ENCODE measurements at regions not wholly inside any gene's neighbourhood (a gene's known extent, or its start where the extent isn't known, plus 50 kb on each side); places are given as distances from the start of the nearest gene placed in this dataset.
A peak's percentile ranks its signal among the peaks of the same experiment; 100 is the strongest.

GRCh38 chr18:75141166-75141565 lies 67.8 kb downstream of the PTGR3 start:
- Histone ChIP-seq H3K27ac (no peak overlapping the region), H3K9me3 (peaks cover 0 to 7% of the 10 kb centered on the region in 2 donors), H3K4me3 (no peak overlapping the region), H3K4me1 (no peaks in the 10 kb centered on the region), H3K36me3 (no peaks in the 10 kb centered on the region), H3K27me3 (no peaks in the 10 kb centered on the region)
- TF ChIP-seq POLR2A (IDR thresholded peaks at IDR 0.05) (no peak), POLR2AphosphoS5 (IDR thresholded peaks at IDR 0.05) (no peak)
- no peak for DNase-seq (ENCODE audit: low spot score in 2 of 2)
- intact Hi-C loops (cut with DNase I; ENCODE audit: low total_unique reads), result no loop called here

DNA sequence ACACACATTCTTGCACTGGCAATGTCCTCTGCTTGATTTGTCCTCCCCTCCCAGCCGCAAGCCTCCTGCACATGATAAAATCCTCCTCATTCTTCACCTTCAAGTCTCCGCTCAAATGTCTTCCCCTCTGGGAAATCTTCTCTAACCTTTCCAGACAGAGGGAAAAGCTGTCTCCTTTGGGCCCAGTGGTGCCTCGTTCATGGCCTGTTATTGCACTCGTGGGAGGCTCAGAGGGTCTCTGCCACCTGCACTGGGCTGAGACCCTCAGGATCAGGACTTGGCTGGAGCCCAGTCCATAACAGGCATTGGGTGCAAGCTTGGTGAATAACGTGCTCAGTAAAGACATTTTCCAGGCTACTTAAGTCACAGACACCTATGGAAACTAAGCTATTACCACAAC lies 68.6 kb downstream of the PTGR3 start:
- Histone ChIP-seq H3K4me3 (no peak overlapping the region), H3K27ac (no peak overlapping the region), H3K36me3 (no peaks in the 10 kb centered on the region), H3K27me3 (no peaks in the 10 kb centered on the region), H3K9me3 (peaks cover 0 to 7% of the 10 kb centered on the region in 2 donors), H3K4me1 (no peaks in the 10 kb centered on the region)
- TF ChIP-seq POLR2A (IDR thresholded peaks at IDR 0.05) (no peak), POLR2AphosphoS5 (IDR thresholded peaks at IDR 0.05) (no peak)
- TF ChIP-seq, protein P1, sequence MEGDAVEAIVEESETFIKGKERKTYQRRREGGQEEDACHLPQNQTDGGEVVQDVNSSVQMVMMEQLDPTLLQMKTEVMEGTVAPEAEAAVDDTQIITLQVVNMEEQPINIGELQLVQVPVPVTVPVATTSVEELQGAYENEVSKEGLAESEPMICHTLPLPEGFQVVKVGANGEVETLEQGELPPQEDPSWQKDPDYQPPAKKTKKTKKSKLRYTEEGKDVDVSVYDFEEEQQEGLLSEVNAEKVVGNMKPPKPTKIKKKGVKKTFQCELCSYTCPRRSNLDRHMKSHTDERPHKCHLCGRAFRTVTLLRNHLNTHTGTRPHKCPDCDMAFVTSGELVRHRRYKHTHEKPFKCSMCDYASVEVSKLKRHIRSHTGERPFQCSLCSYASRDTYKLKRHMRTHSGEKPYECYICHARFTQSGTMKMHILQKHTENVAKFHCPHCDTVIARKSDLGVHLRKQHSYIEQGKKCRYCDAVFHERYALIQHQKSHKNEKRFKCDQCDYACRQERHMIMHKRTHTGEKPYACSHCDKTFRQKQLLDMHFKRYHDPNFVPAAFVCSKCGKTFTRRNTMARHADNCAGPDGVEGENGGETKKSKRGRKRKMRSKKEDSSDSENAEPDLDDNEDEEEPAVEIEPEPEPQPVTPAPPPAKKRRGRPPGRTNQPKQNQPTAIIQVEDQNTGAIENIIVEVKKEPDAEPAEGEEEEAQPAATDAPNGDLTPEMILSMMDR (IDR thresholded peaks at IDR 0.05), result no peak
- intact Hi-C loops (cut with DNase I; ENCODE audit: low total_unique reads), result no loop called here
- no peak for DNase-seq (ENCODE audit: low spot score in 2 of 2)

DNA sequence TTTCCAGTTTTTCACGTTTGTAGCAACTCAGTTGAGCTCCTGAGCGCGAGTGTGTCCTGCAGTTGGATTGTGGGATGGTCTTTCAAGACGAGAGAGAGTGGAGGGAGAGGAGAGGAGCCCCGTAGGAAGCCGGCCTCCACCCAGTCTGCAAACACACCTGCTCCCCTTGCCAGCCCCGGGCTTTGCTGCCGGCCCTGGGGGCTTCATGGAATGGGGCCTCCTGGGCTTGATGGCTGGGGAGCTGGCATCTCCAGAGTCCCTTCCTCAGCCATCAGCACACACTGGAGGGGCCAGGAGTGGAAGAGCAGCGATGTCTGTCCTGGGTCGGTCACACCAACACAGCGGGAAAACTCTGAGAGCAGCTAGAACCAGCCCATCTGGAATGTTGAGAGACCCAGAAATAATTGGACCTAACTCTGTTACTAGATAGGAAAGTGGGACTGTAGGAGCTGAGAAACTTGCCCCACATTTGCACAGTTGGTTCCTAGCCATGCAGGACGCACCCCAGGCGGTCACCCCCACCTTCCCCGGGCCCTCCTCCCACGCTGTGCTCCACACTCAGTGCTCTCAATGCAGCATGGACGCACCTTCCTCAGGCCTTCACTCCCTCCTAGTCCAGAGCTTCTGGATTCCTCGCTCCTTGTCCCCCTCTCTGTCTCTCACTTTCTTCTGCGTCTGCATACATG lies 69.6 kb downstream of the PTGR3 start:
- intact Hi-C loops (cut with DNase I; ENCODE audit: low total_unique reads), result no loop called here
- peak in 1 of 2 donors; percentile 4 for DNase-seq (ENCODE audit: low spot score in 2 of 2)
- Histone ChIP-seq H3K27ac (no peak overlapping the region), H3K9me3 (peaks cover 0 to 3% of the 10 kb centered on the region in 2 donors), H3K27me3 (no peaks in the 10 kb centered on the region), H3K36me3 (no peaks in the 10 kb centered on the region), H3K4me3 (no peak overlapping the region), H3K4me1 (no peaks in the 10 kb centered on the region)
- TF ChIP-seq POLR2A (IDR thresholded peaks at IDR 0.05), result no peak
- no peak for TF ChIP-seq POLR2AphosphoS5 (IDR thresholded peaks at IDR 0.05)
- TF ChIP-seq, protein P1 (IDR thresholded peaks at IDR 0.05), result no peak

GRCh38 chr18:75137346-75137877 lies 71.5 kb downstream of the PTGR3 start:
- H3K36me3 ChIP-seq, result no peaks in the 10 kb centered on the region
- no peak overlapping the region for H3K4me3 ChIP-seq
- H3K27me3 ChIP-seq, result no peaks in the 10 kb centered on the region
- no peaks in the 10 kb centered on the region for H3K9me3 ChIP-seq
- no peak overlapping the region for H3K27ac ChIP-seq
- TF ChIP-seq POLR2A (IDR thresholded peaks at IDR 0.05) (no peak), POLR2AphosphoS5 (IDR thresholded peaks at IDR 0.05) (no peak)
- H3K4me1 ChIP-seq, result no peaks in the 10 kb centered on the region
- intact Hi-C loops (cut with DNase I; ENCODE audit: low total_unique reads), result no loop called here
- no peak for DNase-seq (ENCODE audit: low spot score in 2 of 2)

- DNase-seq (ENCODE audit: low spot score in 2 of 2), result peak in 1 of 2 donors; percentile 7
- Histone ChIP-seq H3K36me3 (no peaks in the 10 kb centered on the region), H3K27me3 (no peaks in the 10 kb centered on the region), H3K4me3 (no peak overlapping the region), H3K27ac (no peak overlapping the region), H3K9me3 (no peaks in the 10 kb centered on the region), H3K4me1 (no peaks in the 10 kb centered on the region)
- intact Hi-C loops (cut with DNase I; ENCODE audit: low total_unique reads), result no loop called here
- TF ChIP-seq, protein P1 (IDR thresholded peaks at IDR 0.05), result no peak
- TF ChIP-seq POLR2AphosphoS5 (IDR thresholded peaks at IDR 0.05) (no peak), POLR2A (IDR thresholded peaks at IDR 0.05) (no peak)
Observed at GRCh38 chr18:75135158-75135725, 73.7 kb downstream of the PTGR3 start.

DNA sequence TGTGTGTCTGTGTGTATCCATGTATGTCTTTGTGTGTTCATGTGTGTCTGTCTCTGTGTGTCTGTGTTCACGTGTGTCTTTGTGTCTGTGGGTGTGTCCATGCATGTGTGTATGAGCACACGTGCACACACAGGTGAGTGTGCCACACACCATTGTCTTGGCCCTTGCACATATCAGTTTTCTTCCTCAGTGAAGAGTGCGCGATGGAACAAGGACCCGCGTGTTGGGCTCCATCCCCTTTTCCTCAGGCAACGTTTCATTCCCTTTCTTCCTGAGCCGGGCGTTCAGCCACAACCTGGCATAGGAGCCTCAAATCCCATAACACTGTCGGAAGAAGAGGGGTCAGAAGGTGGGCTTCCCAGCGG lies 74.3 kb downstream of the PTGR3 start:
- intact Hi-C loops (cut with DNase I; ENCODE audit: low total_unique reads), result no loop called here
- no peaks in the 10 kb centered on the region for H3K36me3 ChIP-seq
- H3K27me3 ChIP-seq, result no peaks in the 10 kb centered on the region
- H3K27ac ChIP-seq, result no peak overlapping the region
- no peak overlapping the region for H3K4me3 ChIP-seq
- TF ChIP-seq, protein P1 (IDR thresholded peaks at IDR 0.05), result no peak
- no peak for TF ChIP-seq POLR2A (IDR thresholded peaks at IDR 0.05)
- no peak for TF ChIP-seq POLR2AphosphoS5 (IDR thresholded peaks at IDR 0.05)
- no peaks in the 10 kb centered on the region for H3K9me3 ChIP-seq
- no peaks in the 10 kb centered on the region for H3K4me1 ChIP-seq
- DNase-seq (ENCODE audit: low spot score in 2 of 2), result no peak
